Breast epithelium (tissue), 4 donors: ENCODE measurements at regions not wholly inside any gene's neighbourhood (a gene's known extent, or its start where the extent isn't known, plus 50 kb on each side); places are given as distances from the start of the nearest gene placed in this dataset.

ENCODE experiments used
- DNase-seq, 2 donors: peaks; one replicate each; pipeline ENCODE4 v3.0.0-alpha.2; 2019; ENCODE audit warnings: low spot score in 2 of 2
- H3K27ac ChIP-seq, 2 donors: fragments of 200-600 bp; sonication (generic) in 1 of 2; one replicate each; pipeline ENCODE4 v1.5.1; 2016 to 2019; ENCODE audit warnings: mild to moderate bottlenecking in 1 of 2
- H3K27me3 ChIP-seq, 2 donors: fragments of 200-600 bp; sonication (generic) in 1 of 2; one replicate each; pipeline versions ENCODE4 v1.5.1 to v1.6.0; 2017 to 2019; ENCODE audit warnings: control low read depth in 1 of 2, mild to moderate bottlenecking in 1 of 2
- H3K36me3 ChIP-seq: fragments of 200-600 bp; one replicate; pipeline ENCODE4 v1.5.1; 2019
- H3K4me1 ChIP-seq, 2 donors: fragments of 200-600 bp; sonication (generic); one replicate each; pipeline ENCODE4 v1.5.1; 2016 to 2019; ENCODE audit warnings: control low read depth in 1 of 2
- H3K4me3 ChIP-seq, 3 donors: fragments of 200-600 bp; sonication (generic); 1 replicate in 2 of 3; 2 replicates in 1 of 3; pipeline ENCODE4 v1.5.1; 2016 to 2019; ENCODE audit warnings: mild to moderate bottlenecking in 3 of 3, moderate library complexity in 2 of 3
- H3K9me3 ChIP-seq, 2 donors: fragments of 200-600 bp; sonication (generic) in 1 of 2; one replicate each; pipeline ENCODE4 v1.5.1; 2016 to 2019; ENCODE audit warnings: control low read depth in 1 of 2
- CTCF ChIP-seq, 3 donors: fragments of 450-650 bp; IDR thresholded peaks; one replicate each; pipeline ENCODE4 v1.5.1; 2016 to 2017; ENCODE audit warnings: antibody characterized with exemption in 3 of 3, mild to moderate bottlenecking in 3 of 3, moderate library complexity in 3 of 3
- POLR2A ChIP-seq: fragments of 450-650 bp; IDR thresholded peaks from one replicate; pipeline ENCODE4 v1.6.1; 2016; ENCODE audit warnings: antibody characterized with exemption, mild to moderate bottlenecking, moderate library complexity
- POLR2AphosphoS5 ChIP-seq, 3 donors: sonication (generic); formaldehyde crosslinking; IDR thresholded peaks; one replicate each; pipeline ENCODE4 v1.6.1; 2017; ENCODE audit warnings: antibody characterized with exemption in 3 of 3
- intact Hi-C: fragments of 100-400 bp; cut with DNase I; formaldehyde crosslinking; loops from one replicate; pipeline ENCODE4 v1.15.1; 2023; ENCODE audit warnings: low total_unique reads

DNA sequence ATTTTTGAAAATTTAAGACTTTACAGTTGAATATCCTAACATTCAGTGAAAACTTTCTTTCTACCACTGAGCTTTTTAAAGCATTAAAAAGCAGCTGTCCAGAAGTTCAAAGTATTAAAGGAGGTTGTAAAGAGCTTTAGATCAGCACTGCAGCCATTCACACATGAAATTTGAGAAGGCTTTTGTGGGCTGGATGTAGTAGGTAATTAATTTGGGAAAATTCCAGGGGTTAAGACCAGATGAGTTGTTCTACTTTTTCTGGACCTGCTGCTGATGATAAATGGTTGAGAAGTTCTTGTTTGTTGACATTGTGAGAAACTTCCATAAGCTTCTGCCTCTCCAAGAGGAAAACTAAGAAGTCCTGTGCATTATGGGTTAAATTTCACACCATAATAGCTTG, 1779.6 kb upstream of the PRR20A start:
- TF ChIP-seq POLR2A (no peak), POLR2AphosphoS5 (IDR thresholded peaks at IDR 0.05) (no peak), CTCF (IDR thresholded peaks at IDR 0.05) (no peak)
- no peak for DNase-seq
- no peak overlapping the region for H3K27ac ChIP-seq
- no peaks in the 10 kb centered on the region for H3K27me3 ChIP-seq
- H3K36me3 ChIP-seq = no peaks in the 10 kb centered on the region
- no peaks in the 10 kb centered on the region for H3K4me1 ChIP-seq
- intact Hi-C loops = no loop called here
- H3K4me3 ChIP-seq = no peak overlapping the region
- no peaks in the 10 kb centered on the region for H3K9me3 ChIP-seq

DNA sequence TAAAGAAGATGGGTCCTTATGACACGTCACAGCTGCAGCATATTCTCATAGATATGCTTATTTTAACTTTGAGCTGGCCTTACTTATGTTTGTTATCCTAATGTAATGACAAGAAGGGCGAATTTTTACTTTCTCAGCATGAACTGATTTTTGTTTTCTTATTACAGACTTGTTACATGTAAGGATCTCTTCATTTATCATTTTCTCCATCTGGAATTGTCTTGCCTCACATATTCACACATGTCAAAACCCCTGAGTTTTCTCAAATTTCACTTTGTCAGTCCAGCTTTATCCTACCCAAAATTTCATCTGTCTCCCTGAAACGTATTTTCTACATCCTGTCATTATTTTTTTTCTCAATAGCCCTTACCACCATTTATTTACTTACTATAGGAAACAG, 1774.0 kb upstream of the PRR20A start:
- TF ChIP-seq POLR2AphosphoS5 (IDR thresholded peaks at IDR 0.05) = no peak
- no peak for TF ChIP-seq CTCF (IDR thresholded peaks at IDR 0.05)
- TF ChIP-seq POLR2A = no peak

GRCh38 chr13:55394470-55394869, 1746.2 kb upstream of the PRR20A start:
- intact Hi-C loops = no loop called here
- TF ChIP-seq CTCF (IDR thresholded peaks at IDR 0.05) = no peak
- TF ChIP-seq POLR2AphosphoS5 (IDR thresholded peaks at IDR 0.05) = no peak
- TF ChIP-seq POLR2A = no peak
- no peak for DNase-seq
- Histone ChIP-seq H3K4me3 (no peak overlapping the region), H3K4me1 (no peaks in the 10 kb centered on the region), H3K27ac (no peak overlapping the region), H3K36me3 (no peaks in the 10 kb centered on the region), H3K27me3 (no peaks in the 10 kb centered on the region), H3K9me3 (peaks cover 0 to 17% of the 10 kb centered on the region in 2 donors)

More for the DNA sequence above, 1774.0 kb upstream of the PRR20A start:
- Histone ChIP-seq H3K9me3 (no peaks in the 10 kb centered on the region), H3K4me1 (no peaks in the 10 kb centered on the region), H3K27me3 (no peaks in the 10 kb centered on the region), H3K27ac (no peak overlapping the region), H3K36me3 (no peaks in the 10 kb centered on the region), H3K4me3 (no peak overlapping the region)
- intact Hi-C loops = no loop called here
- no peak for DNase-seq

DNA sequence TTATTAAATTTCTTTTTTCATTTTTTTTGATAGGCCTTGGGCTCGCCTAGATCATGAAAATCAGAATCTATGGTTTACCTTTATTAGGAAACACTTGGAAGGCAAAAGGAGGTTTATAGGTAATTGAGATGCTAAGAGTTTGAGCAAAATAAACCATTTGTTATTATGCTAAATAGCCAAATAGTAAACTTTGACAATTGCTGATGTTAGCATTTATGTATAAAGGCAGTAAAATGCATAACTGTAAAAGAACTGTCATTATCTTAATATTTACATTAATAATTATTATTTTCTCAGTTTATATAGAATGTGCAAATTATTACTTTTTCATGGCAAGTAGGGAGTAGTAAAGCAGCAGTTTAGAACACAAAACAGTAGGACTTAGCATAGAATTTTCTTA, 1737.8 kb upstream of the PRR20A start:
- intact Hi-C loops = no loop called here
- H3K36me3 ChIP-seq = no peaks in the 10 kb centered on the region
- H3K4me1 ChIP-seq = no peaks in the 10 kb centered on the region
- no peak overlapping the region for H3K4me3 ChIP-seq
- H3K9me3 ChIP-seq = no peaks in the 10 kb centered on the region
- no peak for TF ChIP-seq POLR2AphosphoS5 (IDR thresholded peaks at IDR 0.05)
- no peak for DNase-seq
- no peaks in the 10 kb centered on the region for H3K27me3 ChIP-seq
- H3K27ac ChIP-seq = no peak overlapping the region

DNA sequence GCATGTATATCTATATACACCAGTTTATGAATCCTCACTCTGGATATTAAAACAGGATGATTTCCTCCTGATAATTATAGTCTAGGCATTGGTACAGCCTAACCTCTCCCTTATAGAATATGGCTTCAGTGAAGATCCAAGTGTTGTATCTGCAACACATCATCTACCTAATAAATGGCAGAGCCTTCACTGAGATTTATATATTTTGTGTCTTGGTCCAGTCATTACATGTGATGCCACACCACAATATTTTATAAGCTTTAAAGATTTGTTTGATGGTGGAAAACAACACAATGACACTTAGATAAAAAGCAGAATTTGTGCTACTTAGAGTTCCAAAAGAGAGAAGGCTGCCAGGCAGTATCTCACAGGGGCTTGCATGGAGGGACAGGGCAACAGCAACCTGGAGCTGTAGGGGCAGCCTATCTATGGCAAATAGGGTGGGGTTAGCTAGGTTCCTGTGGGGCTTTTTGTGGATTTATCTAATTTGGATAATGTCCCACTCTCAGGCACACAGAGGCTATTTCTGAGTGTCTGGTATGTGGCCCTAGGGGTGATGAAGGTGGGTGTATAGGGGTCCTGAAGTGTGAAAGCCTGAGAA, 1736.7 kb upstream of the PRR20A start:
- no peaks in the 10 kb centered on the region for H3K9me3 ChIP-seq
- no peak overlapping the region for H3K4me3 ChIP-seq
- H3K27ac ChIP-seq = no peak overlapping the region
- H3K36me3 ChIP-seq = no peaks in the 10 kb centered on the region
- H3K27me3 ChIP-seq = no peaks in the 10 kb centered on the region
- H3K4me1 ChIP-seq = no peaks in the 10 kb centered on the region
- no peak for TF ChIP-seq CTCF (IDR thresholded peaks at IDR 0.05)
- no peak for TF ChIP-seq POLR2AphosphoS5 (IDR thresholded peaks at IDR 0.05)
- no peak for TF ChIP-seq POLR2A
- intact Hi-C loops = no loop called here
- no peak for DNase-seq
